ENCODE measurements at regions not wholly inside any gene's neighbourhood (a gene's known extent, or its start where the extent isn't known, plus 50 kb on each side); places are given as distances from the start of the nearest gene placed in this dataset.

- Mint-ChIP-seq H3K9me3 (peaks cover 43% of the 10 kb centered on the region), H3K4me1 (ENCODE audit: low read depth) (no peaks in the 10 kb centered on the region), H3K27me3 (ENCODE audit: insufficient read depth) (no peaks in the 10 kb centered on the region), H3K27ac (no peak overlapping the region), H3K4me3 (no peak overlapping the region; the same call in 1 of the 2 replicates), H3K36me3 (ENCODE audit: low read depth) (no peaks in the 10 kb centered on the region; the same call in 1 of the 2 replicates)
- TF ChIP-seq CTCF (IDR thresholded peaks at IDR 0.05) = no peak
- DNase-seq = no peak
Measured at GRCh38 chr22:47460176-47460575, 697.7 kb downstream of the TBC1D22A start.

- TF ChIP-seq CTCF (IDR thresholded peaks at IDR 0.05) = no peak
- H3K4me1 Mint-ChIP-seq (ENCODE audit: low read depth) = no peaks in the 10 kb centered on the region
- no peak overlapping the region for H3K4me3 Mint-ChIP-seq
- H3K27me3 Mint-ChIP-seq (ENCODE audit: insufficient read depth) = no peaks in the 10 kb centered on the region
- DNase-seq = no peak
- H3K36me3 Mint-ChIP-seq (ENCODE audit: low read depth) = no peaks in the 10 kb centered on the region; the same call in none of the 2 replicates
- H3K9me3 Mint-ChIP-seq = peaks cover 39% of the 10 kb centered on the region
- H3K27ac Mint-ChIP-seq = no peak overlapping the region
Measured at GRCh38 chr22:47458348-47458747, 695.9 kb downstream of the TBC1D22A start.

GRCh38 chr22:47457509-47458300 is 695.3 kb downstream of the TBC1D22A start:
- H3K4me3 Mint-ChIP-seq = no peak overlapping the region
- no peaks in the 10 kb centered on the region; the same call in none of the 2 replicates for H3K36me3 Mint-ChIP-seq (ENCODE audit: low read depth)
- no peaks in the 10 kb centered on the region for H3K27me3 Mint-ChIP-seq (ENCODE audit: insufficient read depth)
- H3K27ac Mint-ChIP-seq = no peak overlapping the region
- DNase-seq = no peak
- TF ChIP-seq CTCF (IDR thresholded peaks at IDR 0.05) = no peak
- peaks cover 39% of the 10 kb centered on the region for H3K9me3 Mint-ChIP-seq
- H3K4me1 Mint-ChIP-seq (ENCODE audit: low read depth) = no peaks in the 10 kb centered on the region

GRCh38 chr22:47457021-47457420 is 694.6 kb downstream of the TBC1D22A start:
- TF ChIP-seq CTCF (IDR thresholded peaks at IDR 0.05) = no peak

DNA sequence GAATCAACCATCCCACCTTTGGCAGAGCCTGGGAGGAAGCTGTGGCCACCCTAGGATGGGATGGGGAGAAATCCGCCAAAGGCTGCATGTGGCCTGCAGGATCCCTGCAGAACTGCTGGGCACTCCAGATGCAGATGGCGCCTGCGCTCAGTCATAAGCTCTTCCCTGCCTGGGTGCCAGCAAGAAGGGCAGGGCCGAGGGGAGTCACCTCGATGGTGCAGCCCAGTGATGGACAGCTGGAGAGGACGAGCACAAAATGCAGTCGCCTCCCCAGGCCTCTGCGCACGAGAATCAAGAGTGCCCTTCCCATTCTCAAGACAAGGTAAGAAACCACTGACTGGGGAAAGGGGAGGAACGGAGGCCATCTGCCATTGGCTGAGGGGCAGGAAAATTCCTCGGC is 693.6 kb downstream of the TBC1D22A start:
- TF ChIP-seq CTCF (IDR thresholded peaks at IDR 0.05) = no peak
- Mint-ChIP-seq H3K4me3 (no peak overlapping the region), H3K36me3 (ENCODE audit: low read depth) (no peaks in the 10 kb centered on the region; the same call in none of the 2 replicates), H3K4me1 (ENCODE audit: low read depth) (no peaks in the 10 kb centered on the region), H3K27me3 (ENCODE audit: insufficient read depth) (no peaks in the 10 kb centered on the region; the same call in 1 of the 2 replicates), H3K9me3 (peaks cover 38% of the 10 kb centered on the region), H3K27ac (no peak overlapping the region)
- no peak for DNase-seq

More at GRCh38 chr22:47457021-47457420, 694.6 kb downstream of the TBC1D22A start:
- Mint-ChIP-seq H3K9me3 (peaks cover 39% of the 10 kb centered on the region), H3K36me3 (ENCODE audit: low read depth) (no peaks in the 10 kb centered on the region; the same call in none of the 2 replicates), H3K4me1 (ENCODE audit: low read depth) (no peaks in the 10 kb centered on the region), H3K27ac (no peak overlapping the region), H3K27me3 (ENCODE audit: insufficient read depth) (no peaks in the 10 kb centered on the region; the same call in 1 of the 2 replicates), H3K4me3 (no peak overlapping the region)
- DNase-seq = no peak
